Neural cell (in vitro differentiated cells): ENCODE measurements at regions not wholly inside any gene's neighbourhood (a gene's known extent, or its start where the extent isn't known, plus 50 kb on each side); places are given as distances from the start of the nearest gene placed in this dataset.

Source experiments
- H2AFZ ChIP-seq: fragments of 200-600, 300-800 bp; sonication (generic), shearing (Covaris generic); 2 replicates; pipeline ENCODE4 v1.6.0; 2014; ENCODE audit warnings: low read depth, mild to moderate bottlenecking, antibody characterized with exemption, low read length, moderate library complexity
- H3F3A ChIP-seq: fragments of 200-600 bp; shearing (Covaris generic); 2 replicates; pipeline ENCODE4 v1.6.1; 2016; ENCODE audit warnings: mild to moderate bottlenecking, moderate library complexity, mixed read lengths, antibody characterized with exemption, low read length; ENCODE audit not compliant: insufficient read depth, poor library complexity, severe bottlenecking
- H3K27ac ChIP-seq: fragments of 200-600, 300-800 bp; sonication (generic), shearing (Covaris generic); 2 replicates; pipeline ENCODE4 v1.5.1; 2014; ENCODE audit warnings: mild to moderate bottlenecking, low read length, moderate library complexity
- H3K27me3 ChIP-seq: fragments of 300-800, 200-600 bp; sonication (generic), shearing (Covaris generic); 2 replicates; pipeline ENCODE4 v1.6.0; 2014; ENCODE audit warnings: mild to moderate bottlenecking, low read depth, low read length, moderate library complexity; ENCODE audit not compliant: insufficient read depth
- H3K36me3 ChIP-seq: fragments of 300-800, 200-600 bp; sonication (generic), shearing (Covaris generic); 2 replicates; pipeline ENCODE4 v1.5.1; 2014; ENCODE audit warnings: mild to moderate bottlenecking, antibody characterized with exemption, low read length, moderate library complexity; ENCODE audit not compliant: insufficient read depth
- H3K4me2 ChIP-seq: fragments of 300-800, 200-600 bp; sonication (generic), shearing (Covaris generic); 2 replicates; pipeline ENCODE4 v1.6.0; 2014; ENCODE audit warnings: mild to moderate bottlenecking, low read length
- H3K4me3 ChIP-seq: fragments of 300-800, 200-600 bp; sonication (generic), shearing (Covaris generic); 2 replicates; pipeline ENCODE4 v1.5.1; 2014; ENCODE audit warnings: mild to moderate bottlenecking, low read length, moderate library complexity
- H3K79me2 ChIP-seq: fragments of 200-600 bp; shearing (Covaris generic); replicated peaks from 2 replicates; pipeline ENCODE4 v1.6.0; 2014; ENCODE audit warnings: mild to moderate bottlenecking, low read length, moderate library complexity; ENCODE audit not compliant: insufficient read depth
- H3K9ac ChIP-seq: fragments of 300-800, 200-600 bp; sonication (generic), shearing (Covaris generic); 2 replicates; pipeline ENCODE4 v1.6.1; 2016; ENCODE audit warnings: mild to moderate bottlenecking, low read length, mixed read lengths
- H3K9me2 ChIP-seq: fragments of 200-600 bp; shearing (Covaris generic); 2 replicates; pipeline ENCODE4 v1.6.1; 2016; ENCODE audit warnings: mild to moderate bottlenecking, low read length, mixed read lengths; ENCODE audit not compliant: insufficient read depth
- H3K9me3 ChIP-seq: fragments of 200-600, 300-800 bp; sonication (generic), shearing (Covaris generic); 2 replicates; pipeline ENCODE4 v1.6.1; 2016; ENCODE audit warnings: mild to moderate bottlenecking, mixed run types, low read length, moderate library complexity, mixed read lengths
- H4K20me1 ChIP-seq: fragments of 200-600 bp; shearing (Covaris generic); 2 replicates; pipeline ENCODE4 v1.6.1; 2016; ENCODE audit warnings: mild to moderate bottlenecking, mixed run types; ENCODE audit not compliant: insufficient read depth
- CTCF ChIP-seq: fragments of 450-650 bp; IDR thresholded peaks from 2 replicates; pipeline ENCODE4 v1.5.1; 2014; ENCODE audit warnings: antibody characterized with exemption, mild to moderate bottlenecking, moderate library complexity; ENCODE audit not compliant: poor library complexity, severe bottlenecking
- EP300 ChIP-seq: fragments of 450-650 bp; conservative IDR thresholded peaks from 2 replicates; pipeline ENCODE4 v1.6.1; 2014; ENCODE audit warnings: antibody characterized with exemption, mild to moderate bottlenecking, moderate library complexity; ENCODE audit not compliant: poor library complexity, severe bottlenecking
- EZH2 ChIP-seq: fragments of 200-600, 300-800 bp; shearing (Covaris generic), sonication (generic); IDR thresholded peaks from 2 replicates; pipeline ENCODE4 v1.6.1; 2014; ENCODE audit warnings: antibody characterized with exemption, low read length, borderline replicate concordance, mild to moderate bottlenecking; ENCODE audit not compliant: insufficient read depth, poor library complexity, severe bottlenecking
- POLR2AphosphoS5 ChIP-seq: IDR thresholded peaks from 2 replicates; pipeline ENCODE4 v1.6.1; 2012
- RAD21 ChIP-seq: fragments of 450-650 bp; conservative IDR thresholded peaks from 2 replicates; pipeline ENCODE4 v1.6.1; 2014; ENCODE audit warnings: antibody characterized with exemption, mild to moderate bottlenecking, moderate library complexity
- REST ChIP-seq: IDR thresholded peaks from 2 replicates; pipeline ENCODE4 v1.6.1; 2012; ENCODE audit warnings: borderline replicate concordance
- SMC3 ChIP-seq: fragments of 450-650 bp; conservative IDR thresholded peaks from 2 replicates; pipeline ENCODE4 v1.6.1; 2014; ENCODE audit warnings: antibody characterized with exemption, mild to moderate bottlenecking, moderate library complexity; ENCODE audit not compliant: poor library complexity
- TAF1 ChIP-seq: IDR thresholded peaks from 2 replicates; pipeline ENCODE4 v1.6.1; 2012; ENCODE audit warnings: low read depth

GRCh38 chr4:24114444-24114843, 224.6 kb upstream of the PPARGC1A start:
- Histone ChIP-seq H3F3A (no peaks in the 10 kb centered on the region), H4K20me1 (no peaks in the 10 kb centered on the region), H3K27me3 (no peaks in the 10 kb centered on the region), H3K79me2 (no peaks in the 10 kb centered on the region), H3K4me3 (no peak overlapping the region), H3K36me3 (no peaks in the 10 kb centered on the region), H2AFZ (no peak overlapping the region), H3K4me2 (no peak overlapping the region), H3K9ac (no peak overlapping the region), H3K9me3 (no peaks in the 10 kb centered on the region), H3K9me2 (no peaks in the 10 kb centered on the region), H3K27ac (no peak overlapping the region)
- TF ChIP-seq TAF1 (no peak), EP300 (no peak), POLR2AphosphoS5 (no peak), CTCF (no peak), RAD21 (no peak)

- H3K4me3 ChIP-seq, result no peak overlapping the region
- H4K20me1 ChIP-seq, result no peaks in the 10 kb centered on the region
- H3F3A ChIP-seq, result no peaks in the 10 kb centered on the region
- H3K27ac ChIP-seq, result no peak overlapping the region
- TF ChIP-seq RAD21 (no peak), EZH2 (no peak), TAF1 (no peak), EP300 (no peak), CTCF (no peak), SMC3 (no peak), REST (no peak)
- H3K4me2 ChIP-seq, result no peak overlapping the region
- no peak overlapping the region for H3K9ac ChIP-seq
- no peaks in the 10 kb centered on the region for H3K9me3 ChIP-seq
- no peak overlapping the region for H2AFZ ChIP-seq
- no peaks in the 10 kb centered on the region for H3K79me2 ChIP-seq
- H3K27me3 ChIP-seq, result no peaks in the 10 kb centered on the region
- H3K9me2 ChIP-seq, result no peaks in the 10 kb centered on the region
- no peaks in the 10 kb centered on the region for H3K36me3 ChIP-seq
Observed at GRCh38 chr4:24112466-24112865, 222.6 kb upstream of the PPARGC1A start.
